ENCODE measurements at regions not wholly inside any gene's neighbourhood (a gene's known extent, or its start where the extent isn't known, plus 50 kb on each side); places are given as distances from the start of the nearest gene placed in this dataset.

DNA sequence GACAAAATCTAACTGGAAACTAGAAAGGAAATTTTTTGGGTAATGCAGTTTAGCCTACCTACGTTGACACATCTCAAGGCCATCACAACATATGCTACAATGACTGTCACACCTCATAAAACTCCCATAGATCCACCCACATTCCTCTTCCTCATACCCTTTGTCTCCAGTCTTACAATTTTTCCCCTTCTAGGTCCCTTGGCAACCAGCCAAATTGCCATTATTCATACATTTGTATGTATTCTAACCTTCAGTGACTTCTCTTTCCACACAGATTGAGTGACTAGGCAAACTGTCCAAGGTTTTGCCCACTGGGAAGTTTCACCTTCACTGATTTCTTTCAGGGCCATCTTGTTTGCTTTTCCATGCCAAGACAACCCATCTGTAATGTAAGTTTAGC, 100.5 kb upstream of the TPK1 start:
- Histone ChIP-seq H3K4me2 (replicated peaks; ENCODE audit: extremely low read depth, low read length, poor library complexity, severe bottlenecking) (no peak overlapping the region), H3K79me2 (ENCODE audit: insufficient read depth, low read length) (no peaks in the 10 kb centered on the region), H4K20me1 (ENCODE audit: insufficient read depth, low read length) (no peaks in the 10 kb centered on the region), H3K9ac (ENCODE audit: insufficient read depth, low read length, poor library complexity, severe bottlenecking) (no peak overlapping the region), H3K27ac (ENCODE audit: low read depth in 1 of 2, low read length in 2 of 2) (no peak overlapping the region), H3K9me3 (replicated peaks in 1 of 2; ENCODE audit: control insufficient read depth in 1 of 2, insufficient read depth in 1 of 2, low read length in 2 of 2) (no peaks in the 10 kb centered on the region), H3K36me3 (replicated peaks in 1 of 2; ENCODE audit: control insufficient read depth in 1 of 2, insufficient read depth in 2 of 2, low read length in 2 of 2) (no peaks in the 10 kb centered on the region), H3K4me1 (ENCODE audit: control insufficient read depth in 1 of 2, insufficient read depth in 2 of 2, low read length in 2 of 2) (no peaks in the 10 kb centered on the region), H3K4me3 (replicated peaks in 1 of 3; ENCODE audit: low read depth in 2 of 3, low read length in 3 of 3) (no peak overlapping the region), H3K27me3 (ENCODE audit: control insufficient read depth in 2 of 2, insufficient read depth in 2 of 2, low read length in 2 of 2) (no peaks in the 10 kb centered on the region), H2AFZ (ENCODE audit: insufficient read depth, low read depth, low read length, poor library complexity, severe bottlenecking) (no peak overlapping the region)
- Mint-ChIP-seq H3K27me3 (ENCODE audit: low read depth in 3 of 3) (peaks cover 0 to 2% (median 2%) of the 10 kb centered on the region in 3 donors), H3K27ac (no peak overlapping the region), H3K4me1 (no peaks in the 10 kb centered on the region), H3K36me3 (no peaks in the 10 kb centered on the region), H3K4me3 (no peak overlapping the region), H3K9me3 (peaks cover 2 to 16% (median 6%) of the 10 kb centered on the region in 7 donors)
- intact Hi-C loops (cut with micrococcal nuclease), result no loop called here
- no peak for DNase-seq
- WGBS (ENCODE audit: insufficient coverage), result 78% methylated on average over 1 of the region's 1 CpG
- TF ChIP-seq, protein P1, sequence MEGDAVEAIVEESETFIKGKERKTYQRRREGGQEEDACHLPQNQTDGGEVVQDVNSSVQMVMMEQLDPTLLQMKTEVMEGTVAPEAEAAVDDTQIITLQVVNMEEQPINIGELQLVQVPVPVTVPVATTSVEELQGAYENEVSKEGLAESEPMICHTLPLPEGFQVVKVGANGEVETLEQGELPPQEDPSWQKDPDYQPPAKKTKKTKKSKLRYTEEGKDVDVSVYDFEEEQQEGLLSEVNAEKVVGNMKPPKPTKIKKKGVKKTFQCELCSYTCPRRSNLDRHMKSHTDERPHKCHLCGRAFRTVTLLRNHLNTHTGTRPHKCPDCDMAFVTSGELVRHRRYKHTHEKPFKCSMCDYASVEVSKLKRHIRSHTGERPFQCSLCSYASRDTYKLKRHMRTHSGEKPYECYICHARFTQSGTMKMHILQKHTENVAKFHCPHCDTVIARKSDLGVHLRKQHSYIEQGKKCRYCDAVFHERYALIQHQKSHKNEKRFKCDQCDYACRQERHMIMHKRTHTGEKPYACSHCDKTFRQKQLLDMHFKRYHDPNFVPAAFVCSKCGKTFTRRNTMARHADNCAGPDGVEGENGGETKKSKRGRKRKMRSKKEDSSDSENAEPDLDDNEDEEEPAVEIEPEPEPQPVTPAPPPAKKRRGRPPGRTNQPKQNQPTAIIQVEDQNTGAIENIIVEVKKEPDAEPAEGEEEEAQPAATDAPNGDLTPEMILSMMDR (IDR thresholded peaks at IDR 0.05), result no peak

GRCh38 chr7:144910411-144910810, 74.6 kb upstream of the TPK1 start:
- Histone ChIP-seq H2AFZ (ENCODE audit: insufficient read depth, low read depth, low read length, poor library complexity, severe bottlenecking) (no peak overlapping the region), H3K9me3 (replicated peaks in 1 of 2; ENCODE audit: control insufficient read depth in 1 of 2, insufficient read depth in 1 of 2, low read length in 2 of 2) (no peaks in the 10 kb centered on the region), H3K4me3 (replicated peaks in 1 of 3; ENCODE audit: low read depth in 2 of 3, low read length in 3 of 3) (no peak overlapping the region), H4K20me1 (ENCODE audit: insufficient read depth, low read length) (no peaks in the 10 kb centered on the region), H3K36me3 (replicated peaks in 1 of 2; ENCODE audit: control insufficient read depth in 1 of 2, insufficient read depth in 2 of 2, low read length in 2 of 2) (no peaks in the 10 kb centered on the region), H3K27ac (ENCODE audit: low read depth in 1 of 2, low read length in 2 of 2) (no peak overlapping the region), H3K79me2 (ENCODE audit: insufficient read depth, low read length) (no peaks in the 10 kb centered on the region), H3K27me3 (ENCODE audit: control insufficient read depth in 2 of 2, insufficient read depth in 2 of 2, low read length in 2 of 2) (no peaks in the 10 kb centered on the region), H3K4me1 (ENCODE audit: control insufficient read depth in 1 of 2, insufficient read depth in 2 of 2, low read length in 2 of 2) (peaks cover 0 to 7% of the 10 kb centered on the region in 2 donors), H3K9ac (ENCODE audit: insufficient read depth, low read length, poor library complexity, severe bottlenecking) (no peak overlapping the region), H3K4me2 (replicated peaks; ENCODE audit: extremely low read depth, low read length, poor library complexity, severe bottlenecking) (no peak overlapping the region)
- peaks cover 0 to 4% (median 0%) of the 10 kb centered on the region in 7 donors for H3K9me3 Mint-ChIP-seq
- no CpG with 5 or more reads among the region's 6 CpGs for WGBS (ENCODE audit: insufficient coverage)
- DNase-seq, result no peak
- peaks cover 0 to 2% (median 0%) of the 10 kb centered on the region in 3 donors for H3K27me3 Mint-ChIP-seq (ENCODE audit: low read depth in 3 of 3)
- no peak overlapping the region for H3K27ac Mint-ChIP-seq
- intact Hi-C loops (cut with micrococcal nuclease), result no loop called here
- H3K4me1 Mint-ChIP-seq, result peaks cover 17% of the 10 kb centered on the region
- H3K36me3 Mint-ChIP-seq, result no peaks in the 10 kb centered on the region
- TF ChIP-seq, protein P1 (IDR thresholded peaks at IDR 0.05), result no peak
- H3K4me3 Mint-ChIP-seq, result no peak overlapping the region
